ENCODE measurements at regions not wholly inside any gene's neighbourhood (a gene's known extent, or its start where the extent isn't known, plus 50 kb on each side); places are given as distances from the start of the nearest gene placed in this dataset.

DNA sequence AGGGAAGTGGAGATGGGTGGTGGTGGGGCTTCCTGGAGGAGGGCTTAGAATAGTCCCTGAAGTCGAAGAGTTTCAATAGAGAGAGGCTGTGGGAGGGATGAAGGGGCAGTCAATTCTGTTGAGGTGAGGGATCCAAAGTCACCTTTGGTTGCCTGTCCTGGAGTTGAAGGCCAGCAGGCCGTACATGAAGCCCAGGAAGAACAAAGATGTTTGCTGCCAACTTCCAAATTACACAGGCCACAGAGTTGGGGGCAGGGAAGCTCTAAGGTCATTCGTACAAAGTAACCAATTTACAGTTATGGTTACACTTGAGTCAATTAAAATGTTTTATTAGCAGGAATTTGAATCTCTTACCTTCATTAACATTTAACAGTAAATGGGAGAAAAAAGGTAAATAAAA is 77.9 kb downstream of the FOXB1 start:
- TF ChIP-seq CREB1 (IDR thresholded peaks at IDR 0.05) (no peak), CREB1 (CRISPR knock-in tag; IDR thresholded peaks at IDR 0.05) (no peak), PATZ1 (CRISPR knock-in tag; IDR thresholded peaks at IDR 0.05; ENCODE audit: borderline replicate concordance) (no peak), SRSF1 (IDR thresholded peaks at IDR 0.05; ENCODE audit: low read depth, low read length) (no peak)
- TF ChIP-seq, protein P1, sequence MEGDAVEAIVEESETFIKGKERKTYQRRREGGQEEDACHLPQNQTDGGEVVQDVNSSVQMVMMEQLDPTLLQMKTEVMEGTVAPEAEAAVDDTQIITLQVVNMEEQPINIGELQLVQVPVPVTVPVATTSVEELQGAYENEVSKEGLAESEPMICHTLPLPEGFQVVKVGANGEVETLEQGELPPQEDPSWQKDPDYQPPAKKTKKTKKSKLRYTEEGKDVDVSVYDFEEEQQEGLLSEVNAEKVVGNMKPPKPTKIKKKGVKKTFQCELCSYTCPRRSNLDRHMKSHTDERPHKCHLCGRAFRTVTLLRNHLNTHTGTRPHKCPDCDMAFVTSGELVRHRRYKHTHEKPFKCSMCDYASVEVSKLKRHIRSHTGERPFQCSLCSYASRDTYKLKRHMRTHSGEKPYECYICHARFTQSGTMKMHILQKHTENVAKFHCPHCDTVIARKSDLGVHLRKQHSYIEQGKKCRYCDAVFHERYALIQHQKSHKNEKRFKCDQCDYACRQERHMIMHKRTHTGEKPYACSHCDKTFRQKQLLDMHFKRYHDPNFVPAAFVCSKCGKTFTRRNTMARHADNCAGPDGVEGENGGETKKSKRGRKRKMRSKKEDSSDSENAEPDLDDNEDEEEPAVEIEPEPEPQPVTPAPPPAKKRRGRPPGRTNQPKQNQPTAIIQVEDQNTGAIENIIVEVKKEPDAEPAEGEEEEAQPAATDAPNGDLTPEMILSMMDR (IDR thresholded peaks at IDR 0.05 in 2 of 3, conservative IDR thresholded peaks at IDR 0.05 in 1 of 3; ENCODE audit: insufficient read depth in 2 of 3, low read depth in 1 of 3, low read length in 3 of 3), result no peak

Data from K562 (cell line).